CD14-positive monocyte (primary cell): ENCODE measurements at regions not wholly inside any gene's neighbourhood (a gene's known extent, or its start where the extent isn't known, plus 50 kb on each side); places are given as distances from the start of the nearest gene placed in this dataset.

Experiments
- DNase-seq, 3 donors: peaks; one replicate each; pipeline ENCODE4 v3.0.0-alpha.2; 2011 to 2022
- H2AFZ ChIP-seq: 2 replicates; pipeline ENCODE4 v1.6.0; 2012; ENCODE audit warnings: mild to moderate bottlenecking, low read depth, low read length, inconsistent platforms; ENCODE audit not compliant: insufficient read depth, poor library complexity, severe bottlenecking
- H3K27ac ChIP-seq, 2 donors: 1 replicate in 1 of 2; 2 replicates in 1 of 2; pipeline ENCODE4 v1.5.1; 2012 to 2013; ENCODE audit warnings: low read length in 2 of 2, control low read depth in 1 of 2, inconsistent platforms in 1 of 2, low read depth in 1 of 2, mild to moderate bottlenecking in 1 of 2
- H3K27me3 ChIP-seq, 2 donors: one replicate each; pipeline versions ENCODE4 v1.6.0 to v1.6.1; 2011 to 2013; ENCODE audit warnings: low read length in 2 of 2; ENCODE audit not compliant: control insufficient read depth in 2 of 2, insufficient read depth in 2 of 2
- H3K36me3 ChIP-seq, 2 donors: replicated peaks in 1 of 2; 1 replicate in 1 of 2; 2 replicates in 1 of 2; pipeline versions ENCODE4 v1.5.1 to v1.6.1; 2012 to 2013; ENCODE audit warnings: low read length in 2 of 2, control low read depth in 1 of 2, inconsistent platforms in 1 of 2, mild to moderate bottlenecking in 1 of 2; ENCODE audit not compliant: insufficient read depth in 2 of 2, control insufficient read depth in 1 of 2
- H3K4me1 ChIP-seq, 2 donors: 1 replicate in 1 of 2; 2 replicates in 1 of 2; pipeline versions ENCODE4 v1.5.1 to v1.6.1; 2012 to 2013; ENCODE audit warnings: low read length in 2 of 2, control low read depth in 1 of 2, inconsistent platforms in 1 of 2, mild to moderate bottlenecking in 1 of 2, moderate library complexity in 1 of 2; ENCODE audit not compliant: insufficient read depth in 2 of 2, control insufficient read depth in 1 of 2
- H3K4me2 ChIP-seq: replicated peaks from 2 replicates; pipeline ENCODE3; 2012; ENCODE audit warnings: low read length, moderate library complexity, mild to moderate bottlenecking; ENCODE audit not compliant: poor library complexity, severe bottlenecking; ENCODE audit errors: extremely low read depth
- H3K4me3 ChIP-seq, 3 experiments: fragments of 200-600 bp in 1 of 3; sonication (generic) in 1 of 3; replicated peaks in 1 of 3; 1 replicate in 2 of 3; 2 replicates in 1 of 3; pipeline ENCODE4 v1.5.1; 2011 to 2013; ENCODE audit warnings: low read length in 3 of 3, mild to moderate bottlenecking in 3 of 3, control low read depth in 2 of 3, low read depth in 2 of 3, inconsistent platforms in 1 of 3, moderate library complexity in 1 of 3
- H3K79me2 ChIP-seq: 2 replicates; pipeline ENCODE4 v1.6.0; 2012; ENCODE audit warnings: mild to moderate bottlenecking, control low read depth, inconsistent platforms, low read length, moderate library complexity; ENCODE audit not compliant: insufficient read depth
- H3K9ac ChIP-seq: 2 replicates; pipeline ENCODE4 v1.6.0; 2017; ENCODE audit warnings: low read length, mild to moderate bottlenecking; ENCODE audit not compliant: insufficient read depth, poor library complexity, severe bottlenecking
- H3K9me3 ChIP-seq, 2 donors: replicated peaks in 1 of 2; 1 replicate in 1 of 2; 2 replicates in 1 of 2; pipeline versions ENCODE4 v1.5.1 to v1.6.1; 2012 to 2013; ENCODE audit warnings: low read length in 2 of 2, control low read depth in 1 of 2; ENCODE audit not compliant: control insufficient read depth in 1 of 2, insufficient read depth in 1 of 2
- H4K20me1 ChIP-seq: 2 replicates; pipeline ENCODE4 v1.6.0; 2012; ENCODE audit warnings: mild to moderate bottlenecking, low read length, control low read depth, moderate library complexity; ENCODE audit not compliant: insufficient read depth
- H3K27ac Mint-ChIP-seq, 7 donors: one replicate each; pipeline ENCODE4 v1.8.0; 2020; ENCODE audit warnings: mild to moderate bottlenecking in 7 of 7, mixed read lengths in 7 of 7, moderate library complexity in 6 of 7, inconsistent platforms in 2 of 7
- H3K27me3 Mint-ChIP-seq, 3 donors: one replicate each; pipeline ENCODE4 v1.8.0; 2021 to 2022; ENCODE audit warnings: low read depth in 3 of 3, mild to moderate bottlenecking in 3 of 3, mixed read lengths in 3 of 3, moderate library complexity in 3 of 3, inconsistent platforms in 1 of 3
- H3K36me3 Mint-ChIP-seq, 2 donors: one replicate each; pipeline ENCODE4 v1.8.0; 2020; ENCODE audit warnings: mixed read lengths in 2 of 2, inconsistent platforms in 1 of 2, mild to moderate bottlenecking in 1 of 2
- H3K4me1 Mint-ChIP-seq: one replicate; pipeline ENCODE4 v1.8.0; 2020; ENCODE audit warnings: mild to moderate bottlenecking, mixed read lengths
- H3K4me3 Mint-ChIP-seq, 2 donors: one replicate each; pipeline ENCODE4 v1.8.0; 2020; ENCODE audit warnings: mild to moderate bottlenecking in 2 of 2, mixed read lengths in 2 of 2, moderate library complexity in 1 of 2
- H3K9me3 Mint-ChIP-seq, 7 donors: one replicate each; pipeline ENCODE4 v1.8.0; 2020 to 2022; ENCODE audit warnings: mixed read lengths in 7 of 7, mild to moderate bottlenecking in 6 of 7, moderate library complexity in 6 of 7, inconsistent platforms in 2 of 7
- CTCF ChIP-seq: fragments of 200-600 bp; IDR thresholded peaks from one replicate; pipeline ENCODE4 v1.8.0; 2022; ENCODE audit warnings: antibody characterized with exemption, mild to moderate bottlenecking
- WGBS: methylation state at CpG from one replicate; pipeline ENCODE4 v1.1.5; 2013; ENCODE audit warnings: missing lambda C conversion rate; ENCODE audit not compliant: insufficient coverage; 5-methylcytosine and 5-hydroxymethylcytosine counted together
- intact Hi-C, 2 donors: fragments of 100-400 bp; cut with micrococcal nuclease; formaldehyde crosslinking; loops; one replicate each; pipeline versions ENCODE4 v1.15.0 to v1.15.1; 2023

- Histone ChIP-seq H3K79me2 (no peaks in the 10 kb centered on the region), H3K36me3 (no peaks in the 10 kb centered on the region), H3K4me2 (peak overlapping the region; percentile 1), H3K27me3 (no peaks in the 10 kb centered on the region), H3K9me3 (no peaks in the 10 kb centered on the region), H3K4me1 (peaks cover 9 to 11% of the 10 kb centered on the region in 2 donors), H3K27ac (no peak overlapping the region), H4K20me1 (no peaks in the 10 kb centered on the region), H2AFZ (no peak overlapping the region), H3K9ac (no peak overlapping the region), H3K4me3 (no peak overlapping the region)
- no peak overlapping the region for H3K4me3 Mint-ChIP-seq
- H3K27ac Mint-ChIP-seq, result no peak overlapping the region
- peaks cover 11% of the 10 kb centered on the region for H3K4me1 Mint-ChIP-seq
- no peak for TF ChIP-seq CTCF
- peaks cover 0 to 3% (median 0%) of the 10 kb centered on the region in 7 donors for H3K9me3 Mint-ChIP-seq
- intact Hi-C loops, result no loop called here
- WGBS, result no CpG with 5 or more reads among the region's 2 CpGs
- DNase-seq, result peak; percentile 42 to 62 (median 51)
- H3K36me3 Mint-ChIP-seq, result no peaks in the 10 kb centered on the region
- no peaks in the 10 kb centered on the region for H3K27me3 Mint-ChIP-seq
These were observed 324.0 kb downstream of the PTEN start for GRCh38 chr10:88187472-88187871.

- Histone ChIP-seq H4K20me1 (no peaks in the 10 kb centered on the region), H2AFZ (no peak overlapping the region), H3K9me3 (no peaks in the 10 kb centered on the region), H3K9ac (no peak overlapping the region), H3K79me2 (no peaks in the 10 kb centered on the region), H3K4me3 (no peak overlapping the region), H3K27ac (no peak overlapping the region), H3K27me3 (no peaks in the 10 kb centered on the region), H3K36me3 (no peaks in the 10 kb centered on the region), H3K4me2 (no peak overlapping the region), H3K4me1 (peaks cover 9 to 11% of the 10 kb centered on the region in 2 donors)
- Mint-ChIP-seq H3K27ac (no peak overlapping the region), H3K9me3 (peaks cover 0 to 3% (median 0%) of the 10 kb centered on the region in 7 donors), H3K4me3 (no peak overlapping the region), H3K36me3 (no peaks in the 10 kb centered on the region), H3K27me3 (no peaks in the 10 kb centered on the region), H3K4me1 (peaks cover 13% of the 10 kb centered on the region)
- TF ChIP-seq CTCF, result no peak
- DNase-seq, result no peak
- intact Hi-C loops, result no loop called here
- 100% methylated on average over 1 of the region's 2 CpGs for whole genome bisulfite sequencing
These were observed 326.7 kb downstream of the PTEN start for GRCh38 chr10:88190123-88190522.
